ENCODE measurements at regions not wholly inside any gene's neighbourhood (a gene's known extent, or its start where the extent isn't known, plus 50 kb on each side); places are given as distances from the start of the nearest gene placed in this dataset.
"Not testable (repeated sequence)": the region's sequence is repeated elsewhere in the genome, so short reads cannot be mapped to it uniquely, and the experiment has no call there.

DNA sequence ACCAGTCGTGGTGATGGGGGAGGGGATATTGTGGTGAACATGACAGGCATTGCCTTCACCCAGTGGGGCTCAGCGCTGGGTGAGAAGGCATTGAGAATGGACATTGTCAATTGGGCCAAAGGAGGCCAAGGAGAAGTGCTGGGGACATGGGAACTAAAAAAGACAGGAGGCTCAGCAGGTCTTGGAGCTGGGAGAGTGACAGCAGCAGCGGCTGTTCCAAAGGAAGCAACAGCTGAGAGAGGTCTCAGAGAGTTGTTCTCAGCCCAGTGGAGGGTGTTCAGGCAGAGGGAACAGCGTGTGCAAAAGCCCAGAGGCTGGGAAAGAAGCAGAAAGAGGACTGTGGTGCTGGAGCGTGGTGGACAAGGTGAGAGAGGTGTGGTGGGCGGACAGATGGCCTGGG lies 56.6 kb upstream of the ASNS start:
- DNase-seq = not testable (repeated sequence)

DNA sequence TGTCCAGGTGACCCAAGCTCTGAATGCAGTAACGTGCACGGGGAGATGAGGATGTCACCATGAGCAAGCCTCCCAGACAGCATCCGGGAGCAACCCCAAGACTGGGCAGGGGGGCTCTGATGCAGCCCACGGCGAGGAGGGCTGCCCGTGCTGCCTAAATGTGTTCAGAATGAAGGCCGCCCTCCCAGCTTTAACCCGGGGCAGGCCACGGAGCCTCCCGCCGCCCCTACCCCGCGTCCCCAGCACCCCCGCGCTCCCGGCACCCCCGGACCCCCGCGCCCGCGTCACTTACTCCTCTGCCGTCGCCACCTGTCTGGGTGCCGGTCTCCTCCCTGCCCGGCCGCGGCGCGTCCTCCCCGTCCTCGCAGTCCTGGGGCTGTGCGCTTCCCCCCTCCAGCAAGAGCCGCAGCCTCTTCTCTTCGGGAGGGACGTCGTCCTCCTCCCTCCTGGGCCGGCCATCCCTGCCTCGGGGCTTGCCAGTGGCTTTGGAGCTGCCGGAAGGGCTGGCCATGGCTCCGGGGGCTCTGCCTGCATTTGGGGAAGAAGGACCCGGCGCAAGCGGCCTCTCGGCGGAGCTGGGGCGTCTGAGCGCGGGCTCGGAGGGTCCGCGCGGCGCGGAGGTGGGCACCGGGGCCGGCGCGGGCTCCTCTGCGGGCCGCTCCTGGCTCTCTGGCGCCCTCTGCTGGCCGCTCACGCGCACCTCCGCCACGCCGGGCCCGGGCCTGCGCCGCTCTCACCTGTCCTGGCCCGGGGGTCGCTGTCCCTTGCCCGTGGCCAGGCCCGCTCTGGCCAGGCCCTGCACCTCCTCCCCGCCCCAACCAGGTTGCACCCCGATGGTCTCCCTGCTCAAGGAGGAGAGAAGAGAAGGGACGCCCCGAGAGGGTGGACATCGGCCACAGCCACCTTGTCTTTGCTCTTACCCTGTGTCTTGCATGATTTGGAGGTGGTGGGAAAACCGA lies 55.9 kb upstream of the ASNS start:
- peak; percentile 54 for DNase-seq

All from NCI-H82 (cell line).